C4-2B (cell line): ENCODE measurements at regions not wholly inside any gene's neighbourhood (a gene's known extent, or its start where the extent isn't known, plus 50 kb on each side); places are given as distances from the start of the nearest gene placed in this dataset.
"Not testable (repeated sequence)": the region's sequence is repeated elsewhere in the genome, so short reads cannot be mapped to it uniquely, and the experiment has no call there.

Experiments used
- H3K27ac ChIP-seq: fragments of 450-650 bp; 2 replicates; pipeline ENCODE4 v1.5.1; 2017
- ZFX ChIP-seq: fragments of 450-650 bp; IDR thresholded peaks from 2 replicates; pipeline ENCODE4 v1.6.1; 2017
- TF ChIP-seq, protein P1 (sequence below): fragments of 450-650 bp; conservative IDR thresholded peaks from 2 replicates; pipeline ENCODE4 v1.5.1; 2017; ENCODE audit warnings: mild to moderate bottlenecking

- TF ChIP-seq, protein P1, sequence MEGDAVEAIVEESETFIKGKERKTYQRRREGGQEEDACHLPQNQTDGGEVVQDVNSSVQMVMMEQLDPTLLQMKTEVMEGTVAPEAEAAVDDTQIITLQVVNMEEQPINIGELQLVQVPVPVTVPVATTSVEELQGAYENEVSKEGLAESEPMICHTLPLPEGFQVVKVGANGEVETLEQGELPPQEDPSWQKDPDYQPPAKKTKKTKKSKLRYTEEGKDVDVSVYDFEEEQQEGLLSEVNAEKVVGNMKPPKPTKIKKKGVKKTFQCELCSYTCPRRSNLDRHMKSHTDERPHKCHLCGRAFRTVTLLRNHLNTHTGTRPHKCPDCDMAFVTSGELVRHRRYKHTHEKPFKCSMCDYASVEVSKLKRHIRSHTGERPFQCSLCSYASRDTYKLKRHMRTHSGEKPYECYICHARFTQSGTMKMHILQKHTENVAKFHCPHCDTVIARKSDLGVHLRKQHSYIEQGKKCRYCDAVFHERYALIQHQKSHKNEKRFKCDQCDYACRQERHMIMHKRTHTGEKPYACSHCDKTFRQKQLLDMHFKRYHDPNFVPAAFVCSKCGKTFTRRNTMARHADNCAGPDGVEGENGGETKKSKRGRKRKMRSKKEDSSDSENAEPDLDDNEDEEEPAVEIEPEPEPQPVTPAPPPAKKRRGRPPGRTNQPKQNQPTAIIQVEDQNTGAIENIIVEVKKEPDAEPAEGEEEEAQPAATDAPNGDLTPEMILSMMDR, result no peak
Measured at GRCh38 chr5:102628441-102629175, 126.5 kb upstream of the PAM start.

GRCh38 chr5:102629827-102630605 lies 125.1 kb upstream of the PAM start:
- TF ChIP-seq, protein P1, result no peak
- no peak for TF ChIP-seq ZFX
- no peak overlapping the region for H3K27ac ChIP-seq

More at GRCh38 chr5:102628441-102629175, 126.5 kb upstream of the PAM start:
- H3K27ac ChIP-seq, result no peak overlapping the region

- not testable (repeated sequence) for H3K27ac ChIP-seq
Measured at GRCh38 chr5:102635399-102635798, 119.7 kb upstream of the PAM start.

GRCh38 chr5:102638316-102638715 lies 116.8 kb upstream of the PAM start:
- H3K27ac ChIP-seq, result no peak overlapping the region
- TF ChIP-seq, protein P1, result no peak

DNA sequence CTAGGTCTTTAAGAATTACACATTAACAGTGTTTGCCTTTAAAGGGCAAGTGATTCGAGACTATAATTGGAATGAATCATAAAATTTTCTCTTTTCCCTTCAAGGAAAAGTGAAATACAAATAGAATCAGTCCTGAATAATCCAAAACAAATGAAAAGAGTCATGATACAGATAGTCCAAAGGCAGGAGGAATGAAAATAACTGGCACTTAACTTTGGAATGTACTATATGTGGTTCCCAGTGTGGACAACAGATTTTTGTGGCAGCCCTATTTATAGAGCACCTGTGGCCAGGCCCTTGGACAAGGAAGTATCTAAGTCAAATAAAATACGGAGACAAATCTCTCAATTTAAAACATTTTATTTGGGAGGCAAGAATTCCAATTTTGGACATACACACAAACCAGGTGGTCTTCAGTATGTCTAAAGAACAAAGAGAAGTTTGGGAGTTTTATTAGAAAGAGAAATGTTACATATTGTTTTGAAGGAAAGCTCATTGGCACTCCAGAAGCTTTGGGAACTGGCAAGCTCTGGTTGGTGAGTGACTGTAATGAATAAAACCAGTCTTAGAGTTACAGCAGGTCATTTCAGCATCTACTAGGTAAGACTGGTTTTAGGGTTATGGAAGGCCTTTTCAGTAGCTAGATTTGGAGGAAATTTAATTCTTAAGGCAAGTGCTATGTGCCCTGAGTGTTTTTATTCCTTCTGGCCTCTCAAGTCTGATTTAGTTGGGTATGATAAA lies 116.0 kb upstream of the PAM start:
- TF ChIP-seq, protein P1, result no peak
- H3K27ac ChIP-seq, result no peak overlapping the region

DNA sequence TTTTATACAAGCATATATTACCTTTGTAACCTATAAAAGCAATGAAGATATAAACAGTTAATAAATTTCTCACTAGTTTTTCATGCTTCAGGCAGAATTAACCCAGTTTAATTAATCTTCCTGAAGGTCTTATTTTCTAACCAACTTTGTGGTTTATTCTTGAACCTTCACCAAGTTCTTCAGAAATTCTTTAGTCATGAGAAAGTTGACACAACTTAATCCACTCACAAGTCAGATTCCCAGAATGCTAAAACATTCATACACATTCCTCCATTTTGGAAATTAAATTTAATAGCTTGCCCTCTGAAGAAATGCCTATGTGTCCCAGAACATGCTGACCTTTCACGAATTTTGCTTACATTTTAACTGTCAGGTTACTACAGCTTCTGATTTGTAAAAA lies 105.4 kb upstream of the PAM start:
- no peak overlapping the region for H3K27ac ChIP-seq
- TF ChIP-seq, protein P1, result no peak
- TF ChIP-seq ZFX, result no peak

- H3K27ac ChIP-seq, result no peak overlapping the region
- TF ChIP-seq ZFX, result no peak
- TF ChIP-seq, protein P1, result no peak
Measured at GRCh38 chr5:102651466-102651865, 103.6 kb upstream of the PAM start.
